ENCODE measurements at regions not wholly inside any gene's neighbourhood (a gene's known extent, or its start where the extent isn't known, plus 50 kb on each side); places are given as distances from the start of the nearest gene placed in this dataset.

- DNase-seq, result no peak
Measured at GRCh38 chr5:105448271-105448670, 1885.7 kb upstream of the NUDT12 start.

DNA sequence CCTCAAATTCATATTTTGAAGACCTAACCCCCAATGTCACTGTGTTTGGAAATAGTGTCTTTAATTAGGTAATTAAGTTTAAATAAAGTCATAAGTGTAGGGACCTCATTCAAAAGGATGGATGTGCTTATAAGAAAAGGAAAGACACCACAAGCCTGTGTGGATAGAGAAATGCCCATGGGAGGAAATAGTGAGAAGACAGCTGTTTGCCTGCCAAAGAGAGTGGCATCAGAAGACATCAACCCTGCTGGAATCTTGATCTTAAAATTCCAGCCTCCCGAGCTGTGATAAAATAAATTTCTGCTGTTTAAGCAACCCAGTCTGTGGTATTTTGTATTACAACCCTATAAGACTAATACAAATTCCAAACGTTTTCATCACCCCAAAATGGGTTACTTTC, 1867.9 kb upstream of the NUDT12 start:
- no peak for DNase-seq

DNA sequence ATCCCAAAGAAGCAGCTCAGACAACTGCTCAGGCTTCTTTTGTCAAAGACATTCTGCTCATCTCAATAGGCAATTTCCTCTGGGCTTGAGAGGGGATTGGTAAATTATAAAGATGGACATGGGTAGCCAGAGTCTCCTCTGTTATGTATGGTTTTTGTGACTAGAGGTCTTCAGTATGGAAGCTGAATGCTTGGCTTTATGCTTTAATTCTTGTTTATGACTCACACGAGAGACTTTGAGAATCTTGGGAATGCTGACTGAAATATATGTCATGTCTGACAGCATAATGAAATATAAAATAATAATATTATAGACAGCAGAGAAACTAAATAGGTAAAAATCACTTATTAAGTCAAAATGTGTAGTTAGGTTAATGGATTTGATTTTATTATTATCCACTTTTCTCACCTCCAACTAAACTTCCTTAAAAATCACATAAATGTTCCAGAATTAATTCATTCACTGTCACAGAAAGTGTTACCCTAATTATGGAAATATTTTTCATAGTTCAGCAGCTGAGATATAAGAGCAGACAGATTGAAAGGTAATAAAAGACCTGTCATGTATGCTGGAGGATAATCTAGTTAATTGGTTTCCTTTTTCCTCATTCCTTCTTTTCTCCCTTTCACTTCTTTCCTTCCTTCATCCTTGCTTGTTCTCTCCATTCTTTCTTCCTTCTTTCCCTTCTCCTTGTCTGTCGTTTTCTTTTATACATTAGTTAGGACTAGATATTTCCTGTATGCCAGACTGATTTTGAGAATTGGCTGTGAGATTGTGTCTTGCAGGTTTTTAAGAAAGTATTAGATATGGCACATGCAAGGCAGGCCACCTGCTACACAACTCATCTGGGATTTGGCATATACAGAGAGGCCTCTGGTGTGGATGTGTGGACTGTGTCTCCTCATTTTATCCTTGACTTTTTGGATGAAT, 1866.1 kb upstream of the NUDT12 start:
- no peak for DNase-seq

DNA sequence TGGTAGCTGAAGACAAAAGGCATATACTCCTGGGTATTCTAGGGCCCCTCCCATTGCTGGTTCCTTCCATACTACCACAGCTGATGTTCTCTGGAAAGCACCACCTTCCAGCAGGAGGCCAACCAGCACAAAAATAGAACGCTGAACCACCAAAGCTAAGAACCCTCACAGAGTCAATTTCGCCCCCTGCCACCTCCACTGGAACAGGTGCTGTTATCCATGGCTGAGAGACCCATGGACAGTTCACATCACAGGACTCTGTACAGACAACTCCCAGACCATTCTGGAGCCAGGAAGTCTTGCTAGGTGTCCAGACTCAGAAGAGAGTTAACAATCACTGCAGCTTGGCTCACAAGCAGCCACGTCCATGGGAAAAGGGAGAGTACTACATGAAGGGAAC, 1851.5 kb upstream of the NUDT12 start:
- no peak for DNase-seq

- DNase-seq, result no peak
Measured at GRCh38 chr5:105413406-105413990, 1850.9 kb upstream of the NUDT12 start.

DNA sequence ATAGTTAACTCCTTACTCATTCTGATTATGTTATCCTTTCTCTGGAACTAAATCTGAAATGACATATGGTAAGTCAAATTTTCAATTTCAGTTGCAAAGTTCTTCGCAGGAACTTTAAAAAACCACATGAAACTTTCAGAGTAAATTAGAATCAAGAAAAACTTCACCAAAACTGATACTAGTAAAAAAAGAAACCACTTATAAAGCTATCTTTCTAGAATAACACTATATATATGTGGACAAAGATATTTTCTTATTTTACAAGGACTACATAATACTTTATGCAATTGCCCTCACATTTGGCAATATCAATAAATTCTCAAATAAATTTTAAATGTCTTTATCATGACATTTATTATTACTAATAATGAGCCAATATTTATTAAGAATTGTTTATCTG, 1847.1 kb upstream of the NUDT12 start:
- DNase-seq, result no peak

- DNase-seq, result no peak
Measured at GRCh38 chr5:105407200-105407599, 1844.6 kb upstream of the NUDT12 start.

DNA sequence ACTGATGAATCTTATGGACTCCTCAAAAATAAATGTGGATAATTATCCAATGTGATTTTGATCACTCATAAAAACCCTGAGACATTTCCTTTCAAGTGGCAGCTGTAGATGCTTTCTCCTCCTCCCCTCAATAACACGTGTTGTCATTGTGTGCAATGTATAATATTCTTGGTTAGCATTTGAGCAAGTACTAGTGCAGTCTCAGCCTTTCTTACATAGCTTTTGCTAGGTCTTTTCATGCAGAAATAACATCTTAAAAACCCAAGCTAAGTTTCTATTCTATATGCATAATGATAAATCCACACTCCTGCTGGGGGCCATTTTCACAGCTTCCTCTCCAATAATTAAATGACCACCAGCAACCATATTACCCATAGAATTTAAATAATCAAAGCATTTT, 1835.2 kb upstream of the NUDT12 start:
- DNase-seq, result no peak

DNA sequence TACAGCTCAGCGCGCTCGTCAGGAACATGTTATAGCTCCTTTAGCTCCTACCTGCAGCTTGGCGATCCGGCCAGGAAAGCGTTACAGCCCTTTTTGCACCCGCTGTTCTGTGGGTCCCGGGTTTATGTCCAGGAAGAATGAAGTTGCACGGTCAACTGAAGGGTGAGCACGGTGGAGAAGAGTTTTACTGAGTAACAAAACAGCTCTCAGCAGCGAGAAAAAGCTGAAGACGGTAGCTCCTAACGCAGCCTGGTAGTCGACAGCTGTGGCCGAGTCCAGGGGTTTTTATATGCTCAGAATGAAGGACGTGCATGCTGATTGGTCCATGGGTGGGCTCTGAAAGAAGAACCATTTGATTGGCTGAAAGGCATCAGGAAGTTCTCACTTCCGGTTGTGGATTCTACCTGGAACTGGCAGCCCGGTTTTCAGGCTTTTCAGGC, 1830.1 kb upstream of the NUDT12 start:
- no peak for DNase-seq

- DNase-seq, result no peak
Measured at GRCh38 chr5:105392122-105392709, 1829.6 kb upstream of the NUDT12 start.

DNA sequence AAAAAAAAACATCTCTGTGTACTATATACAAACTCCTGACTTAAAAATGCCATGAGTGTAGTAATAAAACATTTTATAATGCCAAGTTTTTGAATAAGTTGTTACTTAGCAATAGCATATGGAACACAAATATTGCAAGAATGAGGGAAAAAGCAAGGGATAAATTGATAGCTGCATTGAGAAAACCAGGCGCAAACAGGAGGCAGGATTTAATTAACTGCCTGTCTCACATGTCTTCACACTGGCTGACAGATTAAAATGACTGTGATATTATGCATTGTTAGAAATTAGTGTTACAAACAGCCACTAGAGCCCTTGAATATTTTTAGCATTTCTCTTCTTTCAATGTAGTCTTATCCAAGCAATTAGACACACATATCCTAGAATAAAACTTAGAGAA, 1817.5 kb upstream of the NUDT12 start:
- DNase-seq, result no peak

DNA sequence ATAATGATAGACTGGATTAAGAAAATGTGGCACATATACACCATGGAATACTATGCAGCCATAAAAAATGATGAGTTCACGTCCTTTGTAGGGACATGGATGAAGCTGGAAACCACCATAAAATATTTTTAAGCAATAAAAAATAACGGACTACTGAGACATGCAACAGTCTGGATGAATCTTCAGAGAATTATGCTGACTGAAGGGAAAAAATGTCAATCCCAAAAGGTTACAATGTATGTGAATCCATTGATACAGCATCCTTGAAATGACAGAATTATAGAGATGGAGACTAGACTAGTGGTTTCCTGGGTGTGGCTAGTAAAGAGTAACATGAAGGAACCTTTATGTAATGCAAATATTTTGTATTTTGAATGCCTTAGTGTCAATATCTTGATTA, 1808.6 kb upstream of the NUDT12 start:
- DNase-seq, result no peak

DNA sequence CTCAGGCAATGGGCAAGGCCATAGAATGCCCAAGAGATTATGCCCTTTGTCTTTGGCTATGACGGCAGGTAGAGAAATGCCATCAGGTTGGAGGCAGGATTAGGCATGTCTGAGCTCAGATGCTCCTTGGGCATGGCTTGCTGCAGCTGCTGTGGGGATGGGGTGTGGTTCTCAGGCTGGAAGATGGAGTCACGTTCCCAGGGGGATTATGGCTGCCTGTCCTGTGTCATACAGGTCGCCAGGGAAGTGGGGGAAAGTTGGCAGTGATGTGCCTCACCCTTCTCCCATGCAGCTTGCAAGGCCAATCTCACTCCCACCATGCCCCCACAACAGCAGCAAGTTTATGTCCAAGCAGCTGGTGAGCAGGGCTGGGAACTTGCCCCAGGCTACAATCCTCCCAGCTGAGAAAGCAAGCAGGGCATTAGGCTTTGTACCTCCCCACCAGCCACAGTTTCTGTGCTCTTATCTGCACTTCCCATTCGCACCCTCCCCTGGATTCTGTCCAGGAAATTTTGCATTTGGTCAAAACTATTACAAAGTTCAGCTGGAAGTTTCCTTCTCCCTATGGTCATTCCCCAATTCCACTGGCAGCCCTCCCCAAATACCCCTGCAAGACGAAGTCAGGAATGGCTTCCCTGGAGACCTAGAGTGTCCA, 1788.0 kb upstream of the NUDT12 start:
- DNase-seq, result no peak

DNA sequence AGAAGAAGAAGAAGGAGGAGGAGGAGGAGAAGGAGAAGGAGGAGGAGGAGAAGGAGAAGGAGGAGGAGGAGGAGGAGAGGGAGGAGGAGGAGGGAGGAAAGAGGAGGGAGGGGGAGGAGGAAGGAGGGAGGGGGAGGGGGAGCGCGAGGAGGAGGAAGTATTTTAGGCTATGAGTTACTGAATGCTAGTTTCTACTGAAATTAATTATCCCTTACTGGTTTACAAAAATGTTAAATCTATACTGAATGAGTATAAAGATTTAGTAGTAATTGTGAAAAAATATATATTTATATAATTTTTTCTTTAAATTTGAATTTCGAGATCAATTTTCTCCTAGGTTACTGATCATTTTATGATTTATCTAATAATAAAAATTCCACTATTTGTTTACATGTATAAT, 1769.0 kb upstream of the NUDT12 start:
- DNase-seq, result no peak

DNA sequence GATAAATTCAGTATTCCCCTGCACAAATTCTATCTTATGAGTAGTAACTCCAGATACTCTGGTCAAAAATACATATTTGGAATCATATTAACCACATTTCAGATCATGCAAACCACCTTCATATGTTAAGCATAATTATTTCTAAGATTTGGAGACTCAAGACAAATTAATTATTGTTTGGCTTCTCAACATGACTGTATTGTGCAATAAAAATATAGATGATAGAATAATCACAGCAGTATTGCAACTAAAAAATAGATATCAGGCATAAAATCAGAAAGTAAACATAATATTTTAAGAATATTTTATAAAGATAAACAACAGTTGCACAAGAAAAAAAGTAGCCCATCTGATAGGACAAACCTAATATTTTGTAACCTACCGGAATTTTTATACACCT, 1767.6 kb upstream of the NUDT12 start:
- DNase-seq, result no peak

DNA sequence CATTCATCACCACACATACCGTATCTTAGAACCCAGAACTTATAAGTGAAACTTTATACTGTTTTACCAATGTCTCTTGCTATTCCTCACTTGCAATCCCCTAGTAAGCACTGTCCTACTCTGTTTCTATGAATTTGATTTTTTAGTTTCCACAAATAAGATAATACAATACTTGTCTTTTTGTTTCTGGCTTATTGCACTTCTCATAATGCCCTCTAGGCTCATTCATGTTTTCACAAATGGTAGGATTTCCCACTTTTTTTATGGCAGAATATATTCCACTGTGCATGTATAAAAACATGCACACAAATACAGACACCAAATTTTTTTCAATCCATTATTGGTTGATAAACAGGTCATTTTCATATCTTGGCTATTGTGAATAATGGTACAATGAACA, 1742.3 kb upstream of the NUDT12 start:
- DNase-seq, result no peak

- DNase-seq, result no peak
Measured at GRCh38 chr5:105288946-105289345, 1726.4 kb upstream of the NUDT12 start.

DNA sequence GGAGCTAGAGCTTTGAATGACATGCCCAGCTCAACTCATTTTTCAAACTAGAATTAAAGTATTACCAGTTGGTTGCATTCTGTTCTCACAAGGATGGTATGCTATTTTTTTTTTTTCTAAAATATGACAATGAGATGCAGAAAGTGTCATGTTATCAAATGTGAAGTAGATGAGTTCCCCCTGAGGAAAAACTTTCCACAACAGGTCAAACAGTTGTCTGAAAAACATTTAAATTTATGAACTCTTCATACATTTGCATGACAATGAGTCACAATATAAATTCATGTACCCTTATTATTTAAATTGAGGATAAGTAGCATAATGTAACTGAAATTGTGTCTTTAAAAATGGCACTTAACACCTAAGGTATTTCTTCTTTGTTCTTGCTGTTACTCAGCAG, 1720.5 kb upstream of the NUDT12 start:
- DNase-seq, result no peak

DNA sequence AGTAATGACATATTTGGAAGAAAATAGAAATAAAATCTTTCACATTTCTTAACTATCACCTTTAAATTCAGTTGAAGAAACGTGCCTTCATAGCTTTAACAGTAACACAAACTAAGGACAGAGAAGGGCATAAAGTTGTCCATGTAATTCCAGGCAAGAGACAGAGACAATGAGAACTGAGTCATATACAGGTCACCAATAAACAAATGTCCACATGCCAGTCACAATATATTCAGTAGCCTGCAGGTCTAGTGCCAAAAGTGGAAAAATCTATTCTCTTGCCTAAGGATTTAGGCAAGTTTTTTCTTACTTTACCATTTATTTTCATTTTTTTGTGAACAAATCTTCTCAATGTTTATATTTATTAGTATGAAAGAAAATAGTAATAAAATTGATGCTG, 1711.5 kb upstream of the NUDT12 start:
- DNase-seq, result no peak

GRCh38 chr5:105263515-105263914, 1700.9 kb upstream of the NUDT12 start:
- DNase-seq, result no peak

- no peak for DNase-seq
Measured at GRCh38 chr5:105259581-105260217, 1697.1 kb upstream of the NUDT12 start.

GRCh38 chr5:105238561-105238960, 1676.0 kb upstream of the NUDT12 start:
- no peak for DNase-seq

DNA sequence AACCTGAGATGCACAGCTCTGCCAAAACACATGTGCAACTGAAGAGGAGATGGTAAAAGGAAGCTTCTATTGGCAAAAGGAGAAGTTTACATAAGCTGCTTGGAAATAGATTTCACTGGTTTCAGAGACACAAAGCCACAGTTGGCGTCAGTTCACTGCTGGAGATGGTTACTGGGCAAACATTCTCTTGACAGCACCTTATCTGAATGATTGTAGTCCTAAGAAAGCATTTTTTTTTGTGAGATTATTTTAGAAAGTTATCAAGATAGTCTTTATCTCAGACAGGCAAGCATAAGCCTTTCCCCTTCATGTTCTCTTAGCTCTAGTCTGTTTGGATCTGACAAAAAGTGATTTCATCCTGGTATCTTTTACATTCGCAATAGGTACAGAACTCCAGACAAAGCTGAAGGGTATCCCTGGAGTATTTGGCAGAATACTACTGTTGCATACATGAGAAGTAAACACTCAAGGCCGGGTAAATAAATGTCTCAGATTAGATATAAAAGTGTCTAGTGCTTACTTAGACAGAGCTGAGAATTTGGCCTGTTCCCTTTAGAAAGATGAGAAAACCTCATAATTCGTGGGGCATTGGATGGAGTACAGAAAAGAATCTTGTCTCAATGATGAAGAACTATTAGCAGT, 1668.0 kb upstream of the NUDT12 start:
- no peak for DNase-seq
